Progenitor cell of endocrine pancreas (in vitro differentiated cells): ENCODE measurements at regions not wholly inside any gene's neighbourhood (a gene's known extent, or its start where the extent isn't known, plus 50 kb on each side); places are given as distances from the start of the nearest gene placed in this dataset.

Experiments used
- DNase-seq: peaks from one replicate; pipeline ENCODE4 v3.0.0; 2021; ENCODE audit warnings: low spot score; ENCODE audit not compliant: unreplicated experiment
- H3K27ac Mint-ChIP-seq: 2 replicates; pipeline ENCODE4 v1.8.0; 2021; ENCODE audit warnings: mild to moderate bottlenecking, moderate library complexity, mixed read lengths
- H3K27me3 Mint-ChIP-seq: 2 replicates; pipeline ENCODE4 v1.8.0; 2021; ENCODE audit warnings: mixed read lengths
- H3K36me3 Mint-ChIP-seq: 2 replicates; pipeline ENCODE4 v1.8.0; 2022; ENCODE audit warnings: mixed read lengths; ENCODE audit not compliant: insufficient read depth
- H3K4me1 Mint-ChIP-seq: 2 replicates; pipeline ENCODE4 v1.8.0; 2021; ENCODE audit warnings: low read depth, mixed read lengths
- H3K4me3 Mint-ChIP-seq: 2 replicates; pipeline ENCODE4 v1.8.0; 2021; ENCODE audit warnings: low read depth, mild to moderate bottlenecking, moderate library complexity, mixed read lengths
- H3K9me3 Mint-ChIP-seq: 2 replicates; pipeline ENCODE4 v1.8.0; 2021; ENCODE audit warnings: low read depth, mixed read lengths
- TF ChIP-seq, protein P1 (sequence below): fragments of 200-600 bp; sonication (generic); IDR thresholded peaks from one replicate; pipeline ENCODE4 v1.5.0; 2021; ENCODE audit warnings: antibody characterized with exemption, mild to moderate bottlenecking; ENCODE audit not compliant: unreplicated experiment

GRCh38 chr16:62392698-62393097, 356.5 kb upstream of the CDH8 start:
- H3K4me1 Mint-ChIP-seq = no peaks in the 10 kb centered on the region
- H3K9me3 Mint-ChIP-seq = no peaks in the 10 kb centered on the region
- H3K27ac Mint-ChIP-seq = no peak overlapping the region
- TF ChIP-seq, protein P1, sequence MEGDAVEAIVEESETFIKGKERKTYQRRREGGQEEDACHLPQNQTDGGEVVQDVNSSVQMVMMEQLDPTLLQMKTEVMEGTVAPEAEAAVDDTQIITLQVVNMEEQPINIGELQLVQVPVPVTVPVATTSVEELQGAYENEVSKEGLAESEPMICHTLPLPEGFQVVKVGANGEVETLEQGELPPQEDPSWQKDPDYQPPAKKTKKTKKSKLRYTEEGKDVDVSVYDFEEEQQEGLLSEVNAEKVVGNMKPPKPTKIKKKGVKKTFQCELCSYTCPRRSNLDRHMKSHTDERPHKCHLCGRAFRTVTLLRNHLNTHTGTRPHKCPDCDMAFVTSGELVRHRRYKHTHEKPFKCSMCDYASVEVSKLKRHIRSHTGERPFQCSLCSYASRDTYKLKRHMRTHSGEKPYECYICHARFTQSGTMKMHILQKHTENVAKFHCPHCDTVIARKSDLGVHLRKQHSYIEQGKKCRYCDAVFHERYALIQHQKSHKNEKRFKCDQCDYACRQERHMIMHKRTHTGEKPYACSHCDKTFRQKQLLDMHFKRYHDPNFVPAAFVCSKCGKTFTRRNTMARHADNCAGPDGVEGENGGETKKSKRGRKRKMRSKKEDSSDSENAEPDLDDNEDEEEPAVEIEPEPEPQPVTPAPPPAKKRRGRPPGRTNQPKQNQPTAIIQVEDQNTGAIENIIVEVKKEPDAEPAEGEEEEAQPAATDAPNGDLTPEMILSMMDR = no peak
- no peak overlapping the region for H3K4me3 Mint-ChIP-seq
- no peaks in the 10 kb centered on the region for H3K36me3 Mint-ChIP-seq
- no peak for DNase-seq
- H3K27me3 Mint-ChIP-seq = no peaks in the 10 kb centered on the region

DNA sequence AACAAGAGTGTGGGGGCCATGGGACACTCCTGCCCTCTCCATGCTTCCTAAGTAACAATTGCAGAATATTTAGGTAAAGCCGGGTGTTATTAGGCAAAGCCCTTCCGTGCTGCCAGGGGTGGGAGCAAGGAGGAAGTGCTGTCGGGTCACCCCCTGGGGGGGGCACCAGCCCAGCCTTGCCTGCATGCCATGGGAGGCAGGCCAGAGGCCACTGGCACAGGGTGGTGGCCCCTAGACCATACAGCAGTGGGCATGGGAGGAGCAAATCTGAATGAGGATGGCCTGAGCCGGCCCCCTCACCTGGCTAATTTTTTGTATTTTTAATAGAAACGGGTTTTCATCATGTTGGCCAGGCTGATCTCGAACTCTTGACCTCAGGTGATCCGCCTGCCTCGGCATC, 355.7 kb upstream of the CDH8 start:
- DNase-seq = no peak
- H3K4me1 Mint-ChIP-seq = no peaks in the 10 kb centered on the region
- H3K27ac Mint-ChIP-seq = no peak overlapping the region
- TF ChIP-seq, protein P1 = no peak
- H3K27me3 Mint-ChIP-seq = no peaks in the 10 kb centered on the region
- H3K36me3 Mint-ChIP-seq = no peaks in the 10 kb centered on the region
- no peak overlapping the region for H3K4me3 Mint-ChIP-seq
- no peaks in the 10 kb centered on the region for H3K9me3 Mint-ChIP-seq

GRCh38 chr16:62391134-62391533, 354.9 kb upstream of the CDH8 start:
- Mint-ChIP-seq H3K27me3 (no peaks in the 10 kb centered on the region), H3K9me3 (no peaks in the 10 kb centered on the region), H3K36me3 (no peaks in the 10 kb centered on the region), H3K4me3 (no peak overlapping the region), H3K4me1 (no peaks in the 10 kb centered on the region), H3K27ac (no peak overlapping the region)
- TF ChIP-seq, protein P1 = no peak
- no peak for DNase-seq

DNA sequence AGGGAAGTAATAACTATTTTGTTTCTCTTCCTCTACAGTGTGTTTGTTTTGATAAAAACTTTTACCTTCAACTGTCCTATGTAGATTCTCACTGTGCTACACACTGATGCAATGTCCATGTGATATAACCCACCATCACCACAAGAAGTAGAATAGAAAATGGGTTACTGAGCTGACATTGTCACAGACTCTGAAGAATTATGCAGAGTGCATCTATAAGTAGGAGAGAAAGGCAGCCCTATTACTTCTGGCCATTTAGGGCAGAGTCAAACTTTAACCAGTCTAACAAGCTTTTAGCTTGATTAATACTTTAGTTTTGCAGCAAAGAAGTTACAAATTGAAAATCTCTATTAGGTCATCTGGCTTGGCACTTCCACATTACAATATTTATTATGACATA, 354.0 kb upstream of the CDH8 start:
- Mint-ChIP-seq H3K4me3 (no peak overlapping the region), H3K27ac (no peak overlapping the region), H3K9me3 (no peaks in the 10 kb centered on the region), H3K27me3 (no peaks in the 10 kb centered on the region), H3K4me1 (no peaks in the 10 kb centered on the region), H3K36me3 (no peaks in the 10 kb centered on the region)
- TF ChIP-seq, protein P1 = no peak
- no peak for DNase-seq

DNA sequence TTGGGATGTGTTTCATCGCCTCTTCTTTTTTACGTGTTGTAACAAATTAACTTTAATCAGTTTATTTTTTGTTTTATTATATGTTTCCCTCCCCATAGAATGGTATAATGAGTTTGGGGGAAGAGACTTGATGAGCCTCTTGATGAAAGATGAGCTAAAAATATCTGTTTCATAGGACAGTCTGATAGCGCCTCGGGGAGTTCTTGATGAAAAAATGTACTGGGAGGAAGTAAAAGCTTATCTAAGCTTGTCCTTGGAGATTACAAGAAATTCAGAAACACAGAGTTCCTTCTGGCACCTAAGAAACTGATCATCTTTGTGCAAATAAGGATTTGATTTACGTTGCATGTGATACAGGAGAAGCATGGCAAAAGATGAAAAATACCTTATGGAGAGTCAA, 350.2 kb upstream of the CDH8 start:
- Mint-ChIP-seq H3K27me3 (peaks cover 3% of the 10 kb centered on the region), H3K4me1 (peaks cover 14% of the 10 kb centered on the region), H3K36me3 (no peaks in the 10 kb centered on the region), H3K27ac (no peak overlapping the region), H3K9me3 (no peaks in the 10 kb centered on the region), H3K4me3 (no peak overlapping the region)
- TF ChIP-seq, protein P1 = no peak
- no peak for DNase-seq
